SK-N-SH (cell line): ENCODE measurements at regions not wholly inside any gene's neighbourhood (a gene's known extent, or its start where the extent isn't known, plus 50 kb on each side); places are given as distances from the start of the nearest gene placed in this dataset.

Source experiments
- CTCF ChIA-PET: fragments of 300-600, 350-600 bp; formaldehyde crosslinking; extraction: SDS; loops from one replicate; lab custom pipeline; 2021; lab: Yijun Ruan, JAX
- POLR2A ChIA-PET: fragments of 350-600 bp; sonication (Branson Sonifier 250); formaldehyde crosslinking; extraction: SDS; loops from one replicate; lab custom pipeline; 2020; ENCODE audit warnings: antibody characterized with exemption, inconsistent platforms; lab: Yijun Ruan, JAX
- DNase-seq: peaks from one replicate; pipeline ENCODE4 v3.0.0; 2012
- H2AFZ ChIP-seq: fragments of 200-600 bp; sonication (generic); 2 replicates; pipeline ENCODE4 v1.8.1; 2016; ENCODE audit warnings: antibody characterized with exemption, mild to moderate bottlenecking, low read depth
- H3F3A ChIP-seq: fragments of 200-600 bp; sonication (generic); replicated peaks from 2 replicates; pipeline ENCODE3; 2016; ENCODE audit warnings: antibody characterized with exemption, mild to moderate bottlenecking; ENCODE audit not compliant: insufficient read depth
- H3K27ac ChIP-seq, 2 experiments: fragments of 200-500 bp in 1 of 2; fragments of 200-600 bp in 1 of 2; sonication (Bioruptor generic) in 1 of 2; sonication (generic), shearing (Covaris generic) in 1 of 2; 2 replicates each; pipeline versions ENCODE4 v1.5.1 to v1.6.1; 2014 to 2016; ENCODE audit warnings: low read depth in 2 of 2, inconsistent platforms in 1 of 2, low read length in 1 of 2, mild to moderate bottlenecking in 1 of 2, mixed read lengths in 1 of 2
- H3K27me3 ChIP-seq: fragments of 200-600 bp; sonication (generic), shearing (Covaris generic); 2 replicates; pipeline ENCODE4 v1.6.1; 2016; ENCODE audit warnings: mixed run types; ENCODE audit not compliant: insufficient read depth
- H3K36me3 ChIP-seq, 2 experiments: fragments of 200-500 bp in 1 of 2; fragments of 200-600 bp in 1 of 2; sonication (Bioruptor generic) in 1 of 2; sonication (generic) in 1 of 2; replicated peaks in 1 of 2; 2 replicates each; pipeline versions ENCODE3 to v1.5.1; 2014 to 2016; ENCODE audit warnings: low read length in 1 of 2, mild to moderate bottlenecking in 1 of 2; ENCODE audit not compliant: insufficient read depth in 2 of 2, control insufficient read depth in 1 of 2
- H3K4me1 ChIP-seq, 2 experiments: fragments of 200-500 bp in 1 of 2; fragments of 200-600 bp in 1 of 2; sonication (Bioruptor generic) in 1 of 2; sonication (generic), shearing (Covaris generic) in 1 of 2; 2 replicates each; pipeline versions ENCODE4 v1.5.1 to v1.6.1; 2014 to 2016; ENCODE audit warnings: low read depth in 1 of 2, low read length in 1 of 2, mixed run types in 1 of 2; ENCODE audit not compliant: insufficient read depth in 2 of 2, control insufficient read depth in 1 of 2
- H3K4me2 ChIP-seq: fragments of 200-600 bp; sonication (generic), shearing (Covaris generic); 2 replicates; pipeline ENCODE4 v1.6.1; 2017; ENCODE audit warnings: mixed run types
- H3K4me3 ChIP-seq, 2 experiments: fragments of 200-500 bp in 1 of 2; fragments of 200-600 bp in 1 of 2; sonication (Bioruptor generic) in 1 of 2; sonication (generic), shearing (Covaris generic) in 1 of 2; 2 replicates each; pipeline versions ENCODE4 v1.5.1 to v1.8.1; 2014 to 2016; ENCODE audit warnings: low read depth in 2 of 2, inconsistent platforms in 1 of 2, low read length in 1 of 2, mild to moderate bottlenecking in 1 of 2, mixed read lengths in 1 of 2, moderate library complexity in 1 of 2
- H3K79me2 ChIP-seq: fragments of 200-600 bp; sonication (generic); 2 replicates; pipeline ENCODE4 v1.8.1; 2017; ENCODE audit warnings: mild to moderate bottlenecking; ENCODE audit not compliant: insufficient read depth
- H3K9ac ChIP-seq: fragments of 200-600 bp; sonication (generic); 2 replicates; pipeline ENCODE4 v1.6.1; 2017; ENCODE audit warnings: mixed run types
- H3K9me2 ChIP-seq: fragments of 200-600 bp; sonication (generic); 2 replicates; pipeline ENCODE4 v1.6.1; 2017; ENCODE audit warnings: mixed run types
- H3K9me3 ChIP-seq: fragments of 200-600 bp; sonication (generic); 2 replicates; pipeline ENCODE4 v1.6.1; 2017; ENCODE audit warnings: mixed run types, mild to moderate bottlenecking, moderate library complexity
- H4K20me1 ChIP-seq: fragments of 200-600 bp; sonication (generic); 2 replicates; pipeline ENCODE4 v1.6.1; 2017; ENCODE audit warnings: mild to moderate bottlenecking, mixed run types; ENCODE audit not compliant: insufficient read depth
- CHD2 ChIP-seq: fragments of 150-350 bp; IDR thresholded peaks from 2 replicates; pipeline ENCODE4 v1.6.1; 2018; ENCODE audit warnings: low read length; ENCODE audit not compliant: partially characterized antibody
- ELF1 ChIP-seq: IDR thresholded peaks from 2 replicates; pipeline ENCODE4 v1.4.0; 2012
- EZH2phosphoT487 ChIP-seq: fragments of 200-600 bp; sonication (generic); IDR thresholded peaks from 2 replicates; pipeline ENCODE4 v1.6.1; 2017; ENCODE audit warnings: low read depth, mixed run types, mild to moderate bottlenecking, antibody characterized with exemption, moderate library complexity, borderline replicate concordance
- FOXJ3 ChIP-seq: sonication (generic); formaldehyde crosslinking; IDR thresholded peaks from 2 replicates; pipeline ENCODE4 v1.5.1; 2020; ENCODE audit warnings: mild to moderate bottlenecking, missing genetic modification reagents
- FOXM1 ChIP-seq: IDR thresholded peaks from 2 replicates; pipeline ENCODE4 v1.4.0; 2012; ENCODE audit warnings: low read depth, mild to moderate bottlenecking
- IRF3 ChIP-seq: fragments of 150-350 bp; IDR thresholded peaks from 2 replicates; pipeline ENCODE4 v1.6.1; 2016; ENCODE audit warnings: mild to moderate bottlenecking, low read depth, low read length
- JUND ChIP-seq: IDR thresholded peaks from 2 replicates; pipeline ENCODE4 v1.4.0; 2012
- MEF2A ChIP-seq: IDR thresholded peaks from 2 replicates; pipeline ENCODE4 v1.4.0; 2012; ENCODE audit warnings: low read depth, borderline replicate concordance
- MXI1 ChIP-seq: IDR thresholded peaks from 2 replicates; pipeline ENCODE4 v1.6.1; 2012; ENCODE audit warnings: mild to moderate bottlenecking, low read depth, low read length, improper control_type of control experiment
- NFIC ChIP-seq: IDR thresholded peaks from 2 replicates; pipeline ENCODE4 v1.4.0; 2012; ENCODE audit warnings: borderline replicate concordance
- POLR2AphosphoS5 ChIP-seq: IDR thresholded peaks from 2 replicates; pipeline ENCODE4 v1.6.1; 2012; ENCODE audit warnings: low read depth, low read length
- RAD21 ChIP-seq: IDR thresholded peaks from 2 replicates; pipeline ENCODE4 v1.6.1; 2012; ENCODE audit warnings: mild to moderate bottlenecking, low read length
- RCOR1 ChIP-seq: fragments of 150-350 bp; IDR thresholded peaks from 2 replicates; pipeline ENCODE4 v1.6.1; 2017; ENCODE audit warnings: antibody characterized with exemption, low read length
- RXRA ChIP-seq: IDR thresholded peaks from 2 replicates; pipeline ENCODE4 v1.4.0; 2012; ENCODE audit warnings: low read depth, mild to moderate bottlenecking, borderline replicate concordance
- SMC3 ChIP-seq: IDR thresholded peaks from 2 replicates; pipeline ENCODE4 v1.6.1; 2012; ENCODE audit warnings: low read depth, low read length, improper control_type of control experiment
- TCF12 ChIP-seq: IDR thresholded peaks from 2 replicates; pipeline ENCODE4 v1.4.0; 2012
- YY1 ChIP-seq: IDR thresholded peaks from 2 replicates; pipeline ENCODE4 v1.4.0; 2012; ENCODE audit warnings: low read depth, mild to moderate bottlenecking
- whole genome bisulfite sequencing: methylation state at CpG from one replicate; pipeline ENCODE4 v1.1.6; 2017; ENCODE audit warnings: low lambda C conversion rate; 5-methylcytosine and 5-hydroxymethylcytosine counted together
- TF ChIP-seq, protein P1 (sequence below): IDR thresholded peaks from 2 replicates; pipeline ENCODE4 v1.4.0; 2012; ENCODE audit warnings: low read depth, borderline replicate concordance
- TF ChIP-seq, protein P2 (sequence below): IDR thresholded peaks from 2 replicates; pipeline ENCODE4 v1.4.0; 2012; ENCODE audit warnings: low read depth

DNA sequence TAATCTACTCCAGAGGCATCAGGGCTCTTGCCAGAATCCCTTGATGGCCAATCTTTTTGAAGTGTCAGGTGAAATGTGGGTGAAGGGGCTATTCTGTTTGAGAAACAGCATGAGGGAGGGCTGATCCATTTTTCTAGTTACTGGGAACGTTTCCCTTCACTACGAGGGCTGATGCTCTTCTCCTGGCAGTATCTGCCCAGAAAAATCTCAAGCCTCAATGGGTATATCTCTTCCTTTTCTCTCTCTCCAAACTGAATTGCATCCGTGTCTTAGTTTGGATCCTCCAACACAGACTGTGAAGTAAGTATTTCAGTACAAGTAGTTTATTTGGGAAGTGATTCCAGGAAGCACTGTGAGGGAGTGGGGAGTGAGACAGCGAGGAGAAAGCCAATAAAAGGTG, 113.0 kb upstream of the NAV2 start:
- peak overlapping the region; percentile 73 for H3K9ac ChIP-seq

GRCh38 chr11:19598876-19599486, 113.7 kb upstream of the NAV2 start:
- H3K36me3 ChIP-seq: peaks cover 0 to 8% of the 10 kb centered on the region in 2 experiments
- POLR2A ChIA-PET: interaction anchor here (1.0 kb wide), 1 partner anchor 144 kb away, joined by 4 read pairs; no protein-coding TSS in a partner anchor
- TF ChIP-seq FOXM1 (no peak), NFIC (no peak), TCF12 (no peak)
- TF ChIP-seq, protein P1, sequence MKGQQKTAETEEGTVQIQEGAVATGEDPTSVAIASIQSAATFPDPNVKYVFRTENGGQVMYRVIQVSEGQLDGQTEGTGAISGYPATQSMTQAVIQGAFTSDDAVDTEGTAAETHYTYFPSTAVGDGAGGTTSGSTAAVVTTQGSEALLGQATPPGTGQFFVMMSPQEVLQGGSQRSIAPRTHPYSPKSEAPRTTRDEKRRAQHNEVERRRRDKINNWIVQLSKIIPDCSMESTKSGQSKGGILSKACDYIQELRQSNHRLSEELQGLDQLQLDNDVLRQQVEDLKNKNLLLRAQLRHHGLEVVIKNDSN: no peak
- TF ChIP-seq, protein P2, sequence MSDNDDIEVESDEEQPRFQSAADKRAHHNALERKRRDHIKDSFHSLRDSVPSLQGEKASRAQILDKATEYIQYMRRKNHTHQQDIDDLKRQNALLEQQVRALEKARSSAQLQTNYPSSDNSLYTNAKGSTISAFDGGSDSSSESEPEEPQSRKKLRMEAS: no peak
- TF ChIP-seq, all 33 proteins: peak for 0
- peak overlapping the region; percentile 86 for H3K4me2 ChIP-seq
- H3F3A ChIP-seq: peaks cover 30% of the 10 kb centered on the region
- peak overlapping the region; percentile 73 for H3K9ac ChIP-seq
- peaks cover 22% of the 10 kb centered on the region; the same call in 1 of the 2 replicates for H4K20me1 ChIP-seq
- peak overlapping the region; percentile 96 to 100 for H3K27ac ChIP-seq
- peaks cover 67% of the 10 kb centered on the region for H3K79me2 ChIP-seq
- DNase-seq: no peak
- H3K9me2 ChIP-seq: no peaks in the 10 kb centered on the region
- WGBS: 69% methylated on average over 4 of the region's 4 CpGs
- peaks cover 10 to 56% of the 10 kb centered on the region in 2 experiments for H3K4me1 ChIP-seq
- no peak overlapping the region for H2AFZ ChIP-seq
- H3K27me3 ChIP-seq: no peaks in the 10 kb centered on the region
- CTCF ChIA-PET: interaction anchor here (0.9 to 3.2 kb wide), 6 partner anchors 7 to 144 kb away, joined by 3 to 18 read pairs (median 6); no protein-coding TSS in a partner anchor
- H3K4me3 ChIP-seq: peak overlapping the region; percentile 42 to 61
- no peaks in the 10 kb centered on the region for H3K9me3 ChIP-seq

More for the DNA sequence above, 113.0 kb upstream of the NAV2 start:
- WGBS: 75% methylated on average over 4 of the region's 4 CpGs
- Histone ChIP-seq H2AFZ (no peak overlapping the region), H3K4me1 (peaks cover 10 to 56% of the 10 kb centered on the region in 2 experiments), H3K36me3 (peaks cover 0 to 8% of the 10 kb centered on the region in 2 experiments), H3K27me3 (no peaks in the 10 kb centered on the region), H3K27ac (peak overlapping the region; percentile 96 to 100), H3K79me2 (peaks cover 74% of the 10 kb centered on the region), H3F3A (peaks cover 30% of the 10 kb centered on the region), H3K9me2 (no peaks in the 10 kb centered on the region), H3K4me3 (peak overlapping the region; percentile 42 to 61), H3K4me2 (peak overlapping the region; percentile 86), H4K20me1 (peaks cover 27% of the 10 kb centered on the region; the same call in 1 of the 2 replicates), H3K9me3 (no peaks in the 10 kb centered on the region)
- CTCF ChIA-PET: no interaction called here
- DNase-seq: no peak
- TF ChIP-seq SMC3: no peak
- TF ChIP-seq MEF2A: no peak
- no peak for TF ChIP-seq FOXJ3 (CRISPR knock-in tag)
- TF ChIP-seq ELF1: no peak
- TF ChIP-seq JUND: no peak
- TF ChIP-seq RCOR1: no peak
- TF ChIP-seq POLR2AphosphoS5: no peak
- TF ChIP-seq YY1: no peak
- no peak for TF ChIP-seq FOXM1
- TF ChIP-seq MXI1: no peak
- TF ChIP-seq, protein P2: no peak
- no peak for TF ChIP-seq RXRA
- TF ChIP-seq RAD21: no peak
- TF ChIP-seq, protein P1: no peak
- TF ChIP-seq EZH2phosphoT487: no peak
- no peak for TF ChIP-seq IRF3
- no peak for TF ChIP-seq CHD2
- POLR2A ChIA-PET: no interaction called here
